Ammon's horn (tissue), 1 donor: ENCODE measurements at regions not wholly inside any gene's neighbourhood (a gene's known extent, or its start where the extent isn't known, plus 50 kb on each side); places are given as distances from the start of the nearest gene placed in this dataset.
"Not testable (repeated sequence)": the region's sequence is repeated elsewhere in the genome, so short reads cannot be mapped to it uniquely, and the experiment has no call there.

ENCODE experiments used
- DNase-seq: peaks from one replicate; pipeline ENCODE4 v3.0.0-alpha.2; 2016; ENCODE audit warnings: low spot score

DNA sequence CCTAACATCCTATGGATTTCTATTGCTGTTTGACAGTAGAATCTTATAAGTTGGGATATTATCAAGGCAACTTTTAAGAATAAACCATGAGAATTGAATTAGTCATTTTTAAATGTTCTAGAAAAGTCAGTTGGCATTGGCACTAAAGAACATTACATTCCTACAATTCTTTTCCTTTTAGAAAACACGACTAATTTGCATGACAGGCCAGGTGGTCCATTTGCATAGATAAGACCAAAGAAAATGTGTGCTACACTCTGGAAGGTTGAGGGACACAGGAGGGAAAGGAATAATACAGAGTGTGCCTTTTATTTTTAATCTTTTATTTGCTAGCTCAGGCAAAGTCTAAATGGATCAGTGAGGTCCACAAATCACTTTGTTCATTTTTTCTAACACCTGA is 962.3 kb downstream of the EPHA3 start:
- no peak for DNase-seq

DNA sequence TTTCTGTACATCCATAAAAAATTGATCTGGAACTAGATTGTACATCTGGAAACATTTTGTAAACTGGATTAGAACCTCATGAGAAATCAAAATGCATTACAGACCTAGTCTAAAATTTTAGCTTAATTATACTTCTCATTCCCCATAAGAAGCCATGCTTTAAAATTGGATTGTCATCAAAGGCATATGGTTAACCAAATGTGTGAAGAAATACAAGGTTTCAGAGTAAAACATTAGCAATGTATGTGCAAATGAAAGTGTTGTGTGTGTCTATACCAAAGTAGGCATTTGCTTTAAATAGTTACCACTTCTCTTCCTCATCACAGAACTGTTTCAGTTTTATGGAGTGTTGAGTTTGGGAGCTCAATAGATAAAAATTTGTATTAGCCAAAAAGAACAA is 968.7 kb downstream of the EPHA3 start:
- DNase-seq, result no peak

DNA sequence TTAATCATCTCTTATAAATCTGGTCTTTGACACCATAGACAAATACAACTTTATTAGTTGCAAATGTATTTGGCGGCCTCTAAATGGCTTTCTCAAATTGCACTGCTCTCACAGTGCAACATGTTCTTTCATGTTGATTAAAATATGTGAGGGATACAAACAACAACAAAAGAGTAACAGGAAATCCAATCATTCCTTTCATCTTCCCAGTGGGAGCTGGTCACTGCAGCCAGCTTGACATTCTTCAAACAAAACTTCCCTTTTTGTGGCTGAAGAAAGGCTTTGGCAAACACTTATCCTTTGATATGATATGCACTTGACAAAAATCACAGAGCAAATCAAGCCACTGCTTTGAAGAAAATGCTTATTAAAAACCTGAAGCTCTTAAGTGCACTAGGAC is 973.6 kb downstream of the EPHA3 start:
- peak; percentile 15 for DNase-seq

DNA sequence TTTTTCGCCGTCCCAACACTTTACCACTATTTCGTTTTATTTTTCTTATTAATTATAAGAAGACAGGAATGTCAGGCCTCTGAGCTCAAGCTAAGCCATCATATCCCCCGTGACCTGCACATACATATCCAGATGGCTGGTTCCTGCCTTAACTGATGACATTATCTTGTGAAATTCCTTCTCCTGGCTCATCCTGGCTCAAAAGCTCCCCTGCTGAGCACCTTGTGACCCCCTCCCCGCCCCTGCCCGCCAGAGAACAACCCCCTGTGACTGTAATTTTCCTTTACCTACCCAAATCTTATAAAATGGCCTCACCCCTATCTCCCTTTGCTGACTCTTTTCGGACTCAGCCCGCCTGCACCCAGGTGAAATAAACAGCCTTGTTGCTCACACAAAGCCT is 978.9 kb downstream of the EPHA3 start:
- not testable (repeated sequence) for DNase-seq

DNA sequence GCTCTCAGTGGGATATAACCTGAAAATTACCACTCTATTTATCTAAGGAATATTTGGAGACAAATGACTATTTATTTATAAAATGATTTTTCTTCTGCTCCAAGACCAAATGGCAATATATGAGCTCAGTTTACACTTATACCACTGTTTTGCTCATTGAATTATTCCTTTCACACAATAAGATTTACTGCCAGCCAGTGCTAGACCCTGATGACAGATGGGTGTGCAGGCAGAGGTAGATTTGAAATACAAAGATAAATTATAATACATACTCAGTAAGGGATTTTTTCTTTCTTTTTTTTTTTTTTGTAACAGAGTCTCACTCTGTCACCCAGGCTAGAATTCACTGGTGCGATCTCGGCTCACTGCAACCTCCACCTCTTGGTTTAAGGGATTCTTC is 980.3 kb downstream of the EPHA3 start:
- no peak for DNase-seq

DNA sequence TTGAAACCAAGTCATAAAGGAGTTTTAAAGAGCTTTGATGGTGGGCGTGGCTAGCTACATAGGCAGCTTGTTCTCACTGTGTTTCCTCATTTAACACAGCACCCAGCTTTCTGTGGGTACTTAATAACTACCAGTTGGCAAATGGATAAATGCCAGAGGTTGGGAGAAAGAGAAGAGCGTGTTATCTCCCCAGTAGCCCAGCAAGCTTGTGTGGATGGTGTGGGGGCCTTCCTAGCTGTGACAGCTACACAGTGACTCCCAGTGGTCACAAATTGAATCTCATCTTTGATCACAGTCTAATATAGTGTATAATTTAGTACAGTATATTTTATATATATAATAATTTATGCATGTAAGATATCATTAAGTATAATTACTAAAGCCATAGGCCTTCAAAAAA is 984.1 kb downstream of the EPHA3 start:
- DNase-seq, result peak; percentile 64

DNA sequence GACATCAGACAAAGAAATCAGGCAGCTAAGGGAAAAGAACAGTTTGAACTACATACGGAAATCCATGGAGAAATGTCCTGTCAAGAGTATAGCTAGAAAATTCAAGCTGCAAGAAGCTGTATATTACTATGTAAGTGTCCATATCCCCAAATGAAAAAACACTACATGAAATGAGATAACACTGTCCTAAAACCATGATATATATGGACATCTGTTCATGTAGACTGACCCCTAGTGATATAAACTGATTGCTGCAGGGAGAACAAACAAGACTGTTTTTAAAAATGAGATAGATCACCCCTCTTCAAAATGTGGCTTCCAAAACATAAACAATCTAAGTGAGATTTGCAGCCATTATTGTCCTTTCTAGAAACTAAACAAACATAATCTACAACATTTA is 985.6 kb downstream of the EPHA3 start:
- peak; percentile 5 for DNase-seq

DNA sequence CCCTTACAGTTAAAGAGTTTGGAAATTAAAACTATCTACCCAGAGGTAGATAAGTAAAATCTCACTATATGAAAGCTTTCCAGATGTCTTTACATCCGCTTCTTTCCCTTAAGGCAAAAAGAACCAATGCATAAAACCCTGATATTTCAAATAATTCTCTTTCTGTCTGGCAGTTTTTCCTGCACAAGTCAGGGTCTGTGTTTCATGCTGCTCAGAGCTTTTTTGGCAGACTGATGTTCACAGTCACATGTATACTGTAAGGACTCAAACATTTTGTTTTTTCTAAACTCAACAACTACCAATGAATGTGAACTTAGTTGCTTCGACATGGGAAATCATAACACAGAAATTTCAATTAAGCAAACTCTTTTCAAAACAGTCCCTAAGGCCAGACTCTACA is 988.4 kb downstream of the EPHA3 start:
- DNase-seq, result no peak

DNA sequence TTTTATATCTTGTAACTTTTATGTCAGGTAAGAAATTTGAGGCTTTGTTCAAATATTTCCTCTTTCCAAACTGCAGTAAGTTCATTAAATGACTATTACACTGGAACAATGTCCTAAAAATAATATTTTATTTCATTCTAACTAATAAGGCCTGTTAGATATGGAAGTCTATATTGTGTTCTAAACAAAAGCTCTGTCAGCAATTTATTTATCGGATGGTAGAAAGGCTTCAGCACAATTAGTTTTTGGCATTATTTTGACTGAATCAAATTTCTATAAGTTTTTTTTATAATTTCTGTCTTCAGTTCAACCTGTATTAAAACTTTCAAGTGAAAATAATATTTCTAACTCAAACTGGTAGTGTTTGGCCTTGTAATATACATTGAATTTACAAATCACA is 992.1 kb downstream of the EPHA3 start:
- no peak for DNase-seq

DNA sequence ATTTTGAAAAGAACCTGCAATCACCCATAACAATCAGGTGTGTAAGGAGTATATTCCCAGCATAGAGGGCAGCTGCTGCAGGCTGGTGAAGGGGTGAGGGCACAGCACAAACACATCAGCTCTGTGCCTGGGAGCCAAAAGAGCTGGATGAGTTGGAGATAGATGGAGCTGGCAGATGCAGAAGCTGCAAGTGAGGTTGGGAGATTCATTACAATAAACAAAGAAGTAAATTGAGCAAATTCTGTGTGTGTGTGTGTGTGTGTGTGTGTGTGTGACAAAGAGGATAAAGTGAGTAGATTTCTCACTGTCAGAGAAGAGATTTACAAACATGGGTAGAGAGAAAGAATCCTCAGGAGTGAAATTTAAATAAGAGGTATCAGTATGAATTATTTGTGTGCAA is 994.7 kb downstream of the EPHA3 start:
- DNase-seq, result peak; percentile 21

DNA sequence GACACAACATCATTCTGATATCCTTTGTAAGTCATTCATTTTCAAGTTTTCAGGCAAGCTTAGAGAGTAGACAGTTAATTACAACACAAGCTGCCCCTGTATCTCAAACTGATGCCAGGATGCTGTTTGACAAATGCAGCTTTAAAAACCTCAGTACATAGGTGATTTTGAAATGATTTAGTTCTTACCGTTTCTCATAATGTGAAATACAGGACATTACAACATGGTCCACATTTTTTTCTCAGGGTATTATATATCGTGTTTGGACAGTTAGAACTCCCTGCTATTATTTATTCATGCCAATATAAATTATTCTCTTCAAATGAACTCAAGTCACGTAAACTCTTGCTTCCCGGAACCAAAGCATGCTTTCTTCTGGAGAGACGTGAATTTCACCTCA is 1013.9 kb downstream of the EPHA3 start:
- DNase-seq, result no peak

DNA sequence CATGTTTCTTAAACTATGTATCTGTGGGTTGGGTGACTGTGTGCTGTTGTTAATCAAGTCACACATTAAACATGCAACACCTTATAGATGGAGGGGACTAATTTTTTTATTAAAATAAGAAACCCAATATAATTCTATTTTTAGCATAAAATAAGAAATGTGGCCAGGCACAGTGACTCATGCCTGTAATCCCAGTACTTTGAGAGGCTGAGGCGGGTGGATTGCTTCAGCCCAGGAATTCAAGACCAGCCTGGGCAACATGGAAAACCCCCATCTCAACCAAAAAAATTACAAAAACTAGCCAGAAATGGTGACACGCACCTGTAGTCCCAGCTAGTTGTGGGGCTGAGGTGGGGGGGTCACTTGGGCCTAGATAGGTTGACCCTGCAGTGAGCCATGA is 1021.0 kb downstream of the EPHA3 start:
- DNase-seq, result no peak

DNA sequence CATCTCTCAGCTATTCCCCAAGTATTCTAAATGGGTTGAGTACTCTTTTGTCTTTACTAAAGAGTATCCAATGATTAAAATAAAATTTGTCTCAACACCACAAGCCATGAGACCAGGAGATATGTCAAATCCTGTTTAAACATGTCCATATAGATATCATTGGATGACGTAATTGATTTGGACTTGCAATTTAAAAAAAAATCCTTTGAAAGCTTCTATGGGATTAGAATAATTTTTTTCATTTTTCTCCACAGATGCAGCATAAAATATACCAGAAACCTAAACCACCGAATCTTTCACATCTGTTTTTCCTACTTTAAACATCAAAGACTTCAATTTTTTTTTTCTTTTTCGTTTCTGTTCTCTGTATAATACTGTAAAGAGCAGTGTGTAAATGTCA is 1022.3 kb downstream of the EPHA3 start:
- DNase-seq, result no peak

DNA sequence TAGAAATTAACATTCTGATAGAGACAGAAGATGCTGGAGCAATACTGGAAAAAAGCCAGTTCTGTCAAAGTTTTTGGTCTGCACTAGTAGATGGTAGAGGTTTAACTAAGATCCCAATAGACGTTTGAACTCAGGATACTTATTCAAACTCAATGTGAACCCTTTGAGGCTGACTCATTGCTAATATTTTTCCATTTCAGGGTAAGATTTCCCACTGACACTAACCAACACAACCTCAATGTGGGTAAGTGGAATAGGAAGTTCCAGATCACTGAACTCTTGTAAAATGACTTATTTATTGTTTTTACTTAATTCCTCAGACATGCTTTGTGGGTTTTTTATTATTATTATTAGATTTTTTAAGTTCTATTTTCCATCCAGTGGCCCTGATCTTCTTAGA is 1024.8 kb downstream of the EPHA3 start:
- no peak for DNase-seq

DNA sequence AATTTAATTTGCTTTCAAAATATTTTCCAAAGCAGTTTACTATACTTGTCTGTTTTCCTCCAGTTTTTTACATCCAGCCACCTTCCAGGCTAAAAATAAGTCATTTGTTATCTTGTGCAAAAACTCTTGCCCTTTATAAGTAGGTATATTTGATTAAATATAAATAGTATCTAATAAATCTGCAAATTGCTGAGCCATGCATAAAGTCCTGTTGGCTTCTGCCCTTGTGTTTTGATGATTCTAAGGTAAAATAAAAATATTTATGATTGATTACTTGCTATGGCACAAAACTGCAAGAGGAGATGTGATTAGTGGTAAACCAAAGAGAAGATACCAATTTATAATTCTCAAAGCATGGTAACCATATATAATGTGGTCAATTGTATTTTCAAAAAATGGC is 1026.7 kb downstream of the EPHA3 start:
- DNase-seq, result no peak

DNA sequence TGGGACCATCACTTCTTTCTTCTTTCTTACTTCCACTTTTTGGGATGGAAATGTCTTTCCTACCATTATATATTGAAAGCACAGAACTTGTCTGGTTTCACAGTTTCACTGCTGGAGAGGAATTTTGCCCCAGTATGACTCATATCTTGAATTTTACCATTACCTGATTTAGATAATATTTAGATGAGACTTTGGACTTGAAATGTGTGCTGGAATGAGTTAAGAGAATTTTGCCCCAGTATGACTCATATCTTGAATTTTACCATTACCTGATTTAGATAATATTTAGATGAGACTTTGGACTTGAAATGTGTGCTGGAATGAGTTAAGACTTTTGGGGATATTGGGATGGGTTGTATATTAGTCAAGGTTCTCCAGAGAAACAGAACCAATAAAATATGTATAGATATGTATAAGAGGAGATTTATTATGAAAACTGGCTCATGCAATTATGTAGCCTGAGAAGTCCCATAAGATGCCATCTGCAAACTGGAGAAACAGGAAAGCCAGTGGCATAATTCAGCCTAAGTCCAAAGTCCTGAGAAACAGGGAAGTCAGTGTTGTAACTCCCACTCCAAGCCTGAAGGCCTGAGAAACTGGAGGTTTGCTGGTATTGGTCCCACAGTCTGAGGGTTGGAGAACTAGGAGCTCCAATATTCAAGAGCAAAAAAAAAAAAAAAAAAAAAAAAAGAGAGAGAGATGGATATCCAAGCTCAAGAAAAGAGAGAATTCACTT is 1029.2 kb downstream of the EPHA3 start:
- no peak for DNase-seq

DNA sequence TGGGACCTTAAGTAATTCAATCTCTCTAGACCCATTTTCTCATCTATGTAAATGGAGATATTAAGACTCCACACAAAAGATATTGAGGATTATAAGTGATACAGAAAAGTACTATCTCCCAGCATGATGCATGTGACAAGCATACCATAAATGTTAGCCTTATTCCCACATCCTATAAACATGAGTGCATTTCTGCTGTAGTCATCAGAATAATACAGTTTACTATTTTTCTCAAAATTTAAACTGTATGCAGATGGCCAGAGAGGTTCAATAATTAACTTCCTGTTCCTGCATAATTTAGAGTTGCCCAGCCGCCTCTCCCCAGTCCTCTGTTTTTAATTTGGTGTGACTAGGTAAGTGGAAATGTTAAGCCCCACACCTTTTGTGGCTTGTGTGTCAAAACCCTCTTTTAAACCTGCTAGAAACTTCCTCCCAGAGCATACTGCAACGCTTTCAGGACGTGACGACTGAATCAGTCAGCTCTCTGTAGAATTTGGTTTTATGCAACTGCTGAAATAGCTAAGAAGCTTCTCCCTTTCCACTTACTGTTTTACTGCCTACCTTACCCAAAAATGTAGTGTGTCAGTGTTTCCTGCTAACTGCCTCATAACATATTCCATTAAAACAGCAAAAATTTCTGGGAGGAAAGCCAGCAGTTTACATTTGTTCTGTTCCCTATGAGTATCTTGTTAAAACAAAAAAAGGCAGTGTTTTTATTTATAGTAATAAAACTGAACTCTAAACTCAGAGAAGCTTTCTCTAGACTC is 1037.9 kb downstream of the EPHA3 start:
- DNase-seq, result peak; percentile 14

DNA sequence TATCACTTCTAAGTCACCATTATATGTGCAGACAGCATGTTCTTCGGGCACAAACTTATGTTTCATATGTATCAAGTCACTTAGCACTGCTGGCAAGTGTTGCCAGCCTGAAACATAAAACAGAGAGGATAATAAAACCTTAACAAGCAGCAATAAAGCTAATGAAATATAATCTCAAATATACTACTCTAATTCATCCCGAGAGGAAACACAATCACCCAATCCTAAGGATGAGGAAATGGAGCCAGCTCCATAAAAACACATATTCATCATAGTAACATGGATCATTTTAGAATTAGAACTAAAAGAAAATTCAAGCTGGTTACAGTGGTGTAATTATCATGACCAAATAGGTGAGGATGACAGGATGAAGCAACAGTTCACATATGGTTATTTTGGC is 1072.7 kb downstream of the EPHA3 start:
- DNase-seq, result no peak

DNA sequence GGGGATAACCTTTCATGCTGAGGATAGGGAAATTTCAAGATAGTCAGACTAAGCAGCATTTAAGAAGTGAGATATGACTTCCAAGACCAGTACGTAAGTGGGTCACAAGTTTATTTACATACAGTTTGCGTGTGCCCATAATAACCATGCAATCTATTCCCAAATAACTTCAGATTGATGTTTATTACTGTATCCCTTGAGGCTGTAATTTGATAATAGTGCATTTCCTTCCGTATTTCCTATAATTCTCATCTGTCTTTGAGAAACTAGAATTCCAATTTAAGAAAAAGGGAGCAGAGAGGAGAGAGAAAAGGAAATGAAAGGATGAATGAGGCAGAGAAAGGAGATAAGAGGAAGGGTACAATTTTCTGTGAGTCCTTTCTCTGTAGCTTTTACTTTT is 1073.1 kb downstream of the EPHA3 start:
- DNase-seq, result no peak

DNA sequence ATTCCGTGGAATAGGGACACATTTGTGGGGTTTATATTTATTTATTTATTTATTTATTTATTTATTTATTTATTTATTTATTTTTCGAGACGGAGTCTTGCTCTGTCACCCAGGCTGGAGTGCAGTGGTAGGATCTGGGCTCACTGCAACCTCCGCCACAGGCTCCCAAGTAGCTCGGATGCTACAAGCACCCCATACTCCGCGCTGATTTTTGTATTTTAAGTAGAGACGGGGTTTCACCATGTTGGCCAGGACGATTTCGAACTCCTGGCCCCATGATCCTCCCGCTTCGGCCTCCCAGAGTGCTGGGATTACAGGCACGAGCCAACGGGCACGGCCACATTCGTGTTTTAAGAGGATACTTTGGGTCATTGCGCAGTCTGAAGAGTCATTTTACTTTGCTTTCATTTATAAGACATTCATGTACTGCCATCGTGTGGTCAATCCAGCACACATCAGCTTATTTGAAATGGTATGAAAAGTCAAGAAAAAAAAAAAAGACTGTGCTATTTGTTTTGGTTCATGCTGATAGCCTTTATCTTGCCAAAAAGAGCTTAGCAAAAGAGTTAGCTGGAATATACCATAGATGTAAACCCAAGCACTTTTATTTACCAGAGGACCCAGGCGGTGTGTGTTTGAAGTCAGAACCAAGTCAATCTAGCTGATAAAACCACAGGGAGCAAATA is 1075.0 kb downstream of the EPHA3 start:
- peak; percentile 42 for DNase-seq

DNA sequence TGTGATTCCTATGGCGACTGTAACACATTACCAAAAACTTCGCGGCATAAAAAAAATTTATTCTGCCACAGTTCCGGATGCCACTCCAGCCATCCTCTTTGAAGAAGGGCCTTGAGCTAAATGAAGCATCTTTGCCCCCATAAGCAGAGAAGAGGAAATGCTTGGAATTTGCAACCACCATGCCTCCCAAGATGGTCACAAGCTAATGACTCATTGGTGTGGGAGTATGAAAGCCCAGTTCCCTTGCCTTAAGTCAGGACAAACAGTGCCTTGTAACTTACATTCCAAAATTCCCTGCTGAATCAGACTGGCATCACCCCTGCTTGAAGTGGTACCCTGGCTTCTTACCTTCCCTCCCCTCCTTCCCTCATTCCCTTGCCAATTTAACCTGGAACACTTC is 1077.4 kb downstream of the EPHA3 start:
- DNase-seq, result no peak

DNA sequence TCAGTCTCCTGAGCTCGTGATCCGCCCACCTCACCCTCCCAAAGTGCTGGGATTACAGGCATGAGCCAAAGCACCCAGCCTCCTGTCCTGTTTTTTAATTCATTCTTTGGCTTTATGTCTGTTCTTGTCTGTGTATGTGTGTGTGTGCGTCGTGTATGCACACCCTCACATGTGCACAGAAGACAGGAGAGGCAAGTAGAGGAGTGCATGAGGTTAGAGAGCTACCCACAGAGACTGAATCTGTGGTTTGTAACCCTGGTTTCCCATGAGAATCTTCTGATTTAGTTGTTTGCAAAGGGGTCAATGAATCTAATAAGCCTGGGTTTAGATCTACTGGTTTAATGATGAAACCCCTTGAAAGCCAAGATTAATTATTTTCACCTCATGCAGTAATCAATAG is 1090.0 kb downstream of the EPHA3 start:
- DNase-seq, result not testable (repeated sequence)

DNA sequence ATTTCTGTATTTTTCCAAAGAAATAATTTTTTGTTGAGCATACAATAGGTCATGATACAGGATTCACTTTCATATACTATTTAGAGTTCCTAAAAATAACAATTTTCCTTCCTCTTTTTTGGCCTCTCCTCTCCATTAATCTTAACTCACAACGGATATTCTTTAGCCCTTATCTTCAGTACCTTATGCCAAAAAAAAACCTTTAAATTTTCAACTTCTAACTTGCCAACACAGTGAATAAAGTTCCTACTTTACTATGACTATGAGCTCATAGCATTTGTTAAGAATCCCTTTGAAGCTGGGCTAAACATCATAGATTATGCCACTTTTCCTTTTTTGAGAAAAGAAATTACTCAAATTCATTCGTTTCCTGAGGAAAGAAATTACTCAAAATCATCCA is 1095.5 kb downstream of the EPHA3 start:
- DNase-seq, result not testable (repeated sequence)
